ENCODE measurements at regions not wholly inside any gene's neighbourhood (a gene's known extent, or its start where the extent isn't known, plus 50 kb on each side); places are given as distances from the start of the nearest gene placed in this dataset.
"Not testable (repeated sequence)": the region's sequence is repeated elsewhere in the genome, so short reads cannot be mapped to it uniquely, and the experiment has no call there.

GRCh38 chr21:5065240-5066211 lies 5455.9 kb upstream of the TPTE start:
- DNase-seq (ENCODE audit: low read depth, low spot score) = not testable (repeated sequence)

GRCh38 chr21:5066682-5067251 lies 5454.6 kb upstream of the TPTE start:
- DNase-seq (ENCODE audit: low read depth, low spot score) = not testable (repeated sequence)

GRCh38 chr21:5067326-5068048 lies 5453.9 kb upstream of the TPTE start:
- not testable (repeated sequence) for DNase-seq (ENCODE audit: low read depth, low spot score)

- not testable (repeated sequence) for DNase-seq (ENCODE audit: low read depth, low spot score)
These were observed 5452.7 kb upstream of the TPTE start for GRCh38 chr21:5068649-5069048.

GRCh38 chr21:5071180-5071579 lies 5450.2 kb upstream of the TPTE start:
- not testable (repeated sequence) for DNase-seq (ENCODE audit: low read depth, low spot score)

- DNase-seq (ENCODE audit: low read depth, low spot score) = not testable (repeated sequence)
These were observed 5444.5 kb upstream of the TPTE start for GRCh38 chr21:5076854-5077253.

GRCh38 chr21:5079361-5079760 lies 5442.0 kb upstream of the TPTE start:
- DNase-seq (ENCODE audit: low read depth, low spot score) = not testable (repeated sequence)

GRCh38 chr21:5080015-5080414 lies 5441.4 kb upstream of the TPTE start:
- DNase-seq (ENCODE audit: low read depth, low spot score) = not testable (repeated sequence)

GRCh38 chr21:5084246-5084645 lies 5437.1 kb upstream of the TPTE start:
- not testable (repeated sequence) for DNase-seq (ENCODE audit: low read depth, low spot score)

GRCh38 chr21:5085456-5085855 lies 5435.9 kb upstream of the TPTE start:
- DNase-seq (ENCODE audit: low read depth, low spot score) = not testable (repeated sequence)

GRCh38 chr21:5086416-5086815 lies 5435.0 kb upstream of the TPTE start:
- not testable (repeated sequence) for DNase-seq (ENCODE audit: low read depth, low spot score)

- not testable (repeated sequence) for DNase-seq (ENCODE audit: low read depth, low spot score)
These were observed 5432.6 kb upstream of the TPTE start for GRCh38 chr21:5088820-5089219.

GRCh38 chr21:5089399-5090089 lies 5431.8 kb upstream of the TPTE start:
- not testable (repeated sequence) for DNase-seq (ENCODE audit: low read depth, low spot score)

GRCh38 chr21:5090132-5091079 lies 5431.0 kb upstream of the TPTE start:
- not testable (repeated sequence) for DNase-seq (ENCODE audit: low read depth, low spot score)

GRCh38 chr21:5091274-5091673 lies 5430.1 kb upstream of the TPTE start:
- not testable (repeated sequence) for DNase-seq (ENCODE audit: low read depth, low spot score)

GRCh38 chr21:5095628-5096027 lies 5425.8 kb upstream of the TPTE start:
- not testable (repeated sequence) for DNase-seq (ENCODE audit: low read depth, low spot score)

- DNase-seq (ENCODE audit: low read depth, low spot score) = not testable (repeated sequence)
These were observed 5423.2 kb upstream of the TPTE start for GRCh38 chr21:5098010-5098743.

GRCh38 chr21:5100604-5101174 lies 5420.7 kb upstream of the TPTE start:
- DNase-seq (ENCODE audit: low read depth, low spot score) = not testable (repeated sequence)

GRCh38 chr21:5101749-5102148 lies 5419.6 kb upstream of the TPTE start:
- peak; percentile 3 for DNase-seq (ENCODE audit: low read depth, low spot score)
